Fibroblast of the conjunctiva (primary cell): ENCODE measurements at regions not wholly inside any gene's neighbourhood (a gene's known extent, or its start where the extent isn't known, plus 50 kb on each side); places are given as distances from the start of the nearest gene placed in this dataset.
"Not testable (repeated sequence)": the region's sequence is repeated elsewhere in the genome, so short reads cannot be mapped to it uniquely, and the experiment has no call there.

Experiments
- DNase-seq: peaks from one replicate; pipeline ENCODE4 v3.0.0-alpha.2; 2010; ENCODE audit warnings: low read depth

DNA sequence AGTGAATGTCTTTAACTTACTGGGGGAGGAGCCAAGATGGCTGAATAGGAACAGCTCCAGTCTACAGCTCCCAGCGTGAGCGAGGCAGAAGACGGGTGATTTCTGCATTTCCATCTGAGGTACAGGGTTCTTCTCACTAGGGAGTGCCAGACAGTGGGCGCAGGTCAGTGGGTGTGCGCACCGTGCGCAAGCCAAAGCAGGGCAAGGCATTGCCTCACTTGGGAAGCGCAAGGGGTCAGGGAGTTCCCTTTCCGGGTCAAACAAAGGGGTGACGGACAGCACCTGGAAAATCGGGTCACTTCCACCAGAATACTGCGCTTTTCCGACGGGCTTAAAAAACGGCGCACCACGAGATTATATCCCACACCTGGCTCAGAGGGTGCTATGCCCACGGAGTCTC lies 187.3 kb downstream of the CHIC2 start:
- not testable (repeated sequence) for DNase-seq

- no peak for DNase-seq
Observed at GRCh38 chr4:53866055-53866454, 198.3 kb downstream of the CHIC2 start.

DNA sequence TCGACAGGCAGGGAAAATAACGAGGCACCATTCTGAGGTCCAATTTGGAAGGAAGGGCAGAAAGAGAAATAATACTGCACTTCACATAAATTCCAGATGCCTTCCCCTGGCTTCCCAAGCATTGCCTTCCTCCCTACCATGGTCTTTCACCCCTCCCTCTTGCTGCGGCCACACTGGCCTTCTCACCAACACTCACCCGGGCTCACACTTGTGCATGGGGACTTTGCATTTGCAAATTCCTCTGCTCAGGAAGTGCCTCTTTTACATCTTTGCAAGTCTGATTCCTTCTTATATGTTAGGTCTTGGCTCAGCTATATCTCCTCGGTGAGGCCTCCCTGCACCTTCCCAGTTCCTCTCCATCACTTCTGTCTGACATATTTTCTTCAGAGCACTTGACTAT lies 199.4 kb downstream of the CHIC2 start:
- DNase-seq = no peak

DNA sequence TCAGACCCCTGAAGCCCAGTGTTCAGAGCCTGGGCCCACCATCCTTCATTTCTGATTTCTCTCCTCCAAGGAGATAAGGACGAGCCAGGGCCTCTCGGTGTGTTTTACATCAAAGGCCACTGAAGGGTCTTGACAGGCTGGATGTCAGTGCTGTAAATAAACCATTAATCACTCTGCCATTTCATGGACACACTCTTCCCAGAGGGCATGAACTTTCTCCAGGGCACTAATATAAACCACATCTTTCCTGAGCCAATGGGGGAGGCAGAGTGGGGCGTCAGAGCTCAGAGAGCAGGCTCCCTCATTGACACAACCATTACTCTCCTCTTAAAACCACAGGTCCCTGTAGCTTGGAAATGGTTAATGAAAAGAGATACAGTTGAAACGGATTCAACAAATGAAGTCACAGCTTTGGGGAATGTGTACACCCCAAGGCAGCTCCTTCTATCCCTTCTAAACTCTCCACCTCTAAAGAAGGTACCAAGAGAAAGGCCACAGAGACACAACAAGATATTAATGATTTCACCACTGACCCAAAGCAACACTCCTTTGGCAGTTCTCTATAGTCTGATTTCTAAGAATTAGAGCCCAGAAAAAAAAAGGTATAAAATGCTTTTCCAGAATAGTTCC lies 200.6 kb downstream of the CHIC2 start:
- no peak for DNase-seq

- peak; percentile 58 for DNase-seq
Observed at GRCh38 chr4:53863158-53863557, 201.2 kb downstream of the CHIC2 start.

DNA sequence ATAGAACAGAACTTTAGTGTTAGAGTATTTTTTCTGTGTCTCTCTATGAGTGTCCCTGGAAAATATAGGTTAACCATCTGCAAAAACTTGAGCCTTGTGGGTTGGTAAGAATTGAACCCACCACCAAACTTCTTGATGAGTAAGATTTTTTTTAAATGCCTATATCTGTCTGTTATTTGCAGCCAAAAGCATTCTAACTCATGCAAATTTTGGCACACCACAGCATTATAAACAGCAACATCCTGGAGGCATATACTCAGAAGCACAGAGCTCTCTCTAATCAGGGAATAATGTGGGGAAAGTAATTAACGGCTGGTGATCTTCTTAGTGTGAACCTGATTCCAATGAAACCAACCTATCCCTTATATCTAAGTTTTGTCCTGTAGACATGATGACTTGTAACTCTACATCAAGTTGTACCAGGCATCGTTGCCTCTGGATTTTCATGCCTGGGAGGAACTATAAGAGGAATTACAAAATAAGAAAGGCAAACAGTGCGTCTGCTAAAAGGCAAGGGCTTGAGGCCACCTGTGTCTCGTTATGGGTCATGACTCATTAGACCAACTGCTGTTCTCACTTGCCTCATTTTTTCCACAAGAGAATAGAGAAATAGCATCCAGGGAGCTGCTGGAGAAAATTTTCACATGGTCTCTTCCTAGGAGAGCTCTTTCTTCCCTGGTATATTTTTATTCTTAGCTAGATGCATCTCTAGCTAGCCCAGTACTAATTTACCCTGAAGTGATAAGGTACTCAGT lies 202.4 kb downstream of the CHIC2 start:
- peak; percentile 93 for DNase-seq

- no peak for DNase-seq
Observed at GRCh38 chr4:53859305-53859704, 205.1 kb downstream of the CHIC2 start.

DNA sequence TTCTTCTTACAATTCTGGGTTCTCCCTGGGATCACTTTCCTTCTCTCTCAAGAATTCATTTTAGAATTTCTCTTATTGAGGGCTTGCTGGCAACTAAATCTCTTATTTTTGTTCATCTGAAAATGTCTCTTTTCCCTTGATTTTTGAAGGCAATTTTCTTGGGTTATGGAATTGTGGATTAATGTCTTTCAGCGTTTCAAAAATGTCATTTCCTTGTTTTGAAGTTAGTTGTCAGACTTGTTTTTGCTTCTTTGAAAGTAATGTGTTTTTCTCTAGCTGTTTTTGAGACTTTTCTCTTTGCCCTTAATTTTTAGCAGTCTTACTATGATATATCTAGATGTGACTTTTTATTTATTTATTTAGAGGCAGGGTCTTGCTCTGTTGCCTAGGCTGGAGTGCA lies 205.7 kb downstream of the CHIC2 start:
- no peak for DNase-seq

GRCh38 chr4:53855581-53856250 lies 208.7 kb downstream of the CHIC2 start:
- no peak for DNase-seq

- no peak for DNase-seq
Observed at GRCh38 chr4:53854991-53855568, 209.3 kb downstream of the CHIC2 start.

DNA sequence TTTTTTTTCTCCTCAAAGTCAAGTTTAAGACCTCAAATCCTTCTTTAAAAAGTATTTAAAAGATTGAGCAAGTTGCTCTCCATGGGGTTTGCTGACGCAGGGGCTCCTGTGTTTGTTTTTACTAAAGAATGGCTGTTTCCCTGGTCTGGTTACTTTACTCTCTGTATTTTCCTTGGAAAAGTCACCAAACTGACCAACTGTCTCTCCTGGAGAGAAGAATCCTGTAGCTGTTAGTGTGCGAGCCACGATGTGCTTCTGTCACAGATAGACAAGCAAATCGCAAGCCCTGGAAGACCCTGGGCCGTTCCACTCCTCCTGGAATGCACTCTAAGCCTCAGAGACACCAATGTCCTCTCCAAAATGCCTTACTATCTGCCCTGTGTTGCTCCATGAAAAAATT lies 212.1 kb downstream of the CHIC2 start:
- peak; percentile 36 for DNase-seq

DNA sequence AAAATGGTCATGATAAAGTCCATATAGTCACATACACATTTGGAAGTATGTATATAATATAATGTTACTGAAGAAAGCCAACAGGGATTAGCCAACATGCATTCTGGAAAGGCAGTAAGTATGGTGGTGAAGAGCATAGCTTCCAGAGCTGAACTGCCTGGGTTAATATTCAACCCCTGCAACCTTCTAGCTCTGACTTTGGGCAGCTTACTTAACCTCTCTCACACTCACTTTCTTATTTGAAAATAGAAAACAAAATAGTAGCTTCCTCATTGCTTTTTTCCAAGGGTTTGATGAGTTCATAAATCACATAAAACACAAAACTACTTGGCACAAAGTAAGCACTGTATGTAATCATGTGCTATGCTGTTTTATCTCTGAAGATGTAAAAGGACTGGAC lies 216.4 kb downstream of the CHIC2 start:
- no peak for DNase-seq

DNA sequence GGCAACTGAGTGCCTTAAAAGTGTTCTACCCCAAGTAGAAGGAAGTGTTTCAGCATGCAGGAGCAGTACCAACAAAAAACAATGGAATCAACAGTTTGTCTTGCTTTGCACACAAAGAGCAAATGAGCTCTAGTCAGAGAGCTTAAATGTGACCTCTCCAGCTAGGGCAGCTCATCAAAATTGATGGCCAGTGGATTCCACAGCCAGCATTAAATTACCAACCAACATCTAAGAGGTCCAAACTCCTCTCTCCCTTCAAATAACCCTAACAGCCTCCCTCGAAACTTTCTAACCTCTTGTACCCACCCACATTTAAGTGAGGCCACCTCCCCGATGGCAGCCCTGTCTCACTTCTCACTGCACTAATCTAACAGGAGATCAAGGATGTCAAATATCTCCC lies 219.9 kb downstream of the CHIC2 start:
- DNase-seq = no peak

DNA sequence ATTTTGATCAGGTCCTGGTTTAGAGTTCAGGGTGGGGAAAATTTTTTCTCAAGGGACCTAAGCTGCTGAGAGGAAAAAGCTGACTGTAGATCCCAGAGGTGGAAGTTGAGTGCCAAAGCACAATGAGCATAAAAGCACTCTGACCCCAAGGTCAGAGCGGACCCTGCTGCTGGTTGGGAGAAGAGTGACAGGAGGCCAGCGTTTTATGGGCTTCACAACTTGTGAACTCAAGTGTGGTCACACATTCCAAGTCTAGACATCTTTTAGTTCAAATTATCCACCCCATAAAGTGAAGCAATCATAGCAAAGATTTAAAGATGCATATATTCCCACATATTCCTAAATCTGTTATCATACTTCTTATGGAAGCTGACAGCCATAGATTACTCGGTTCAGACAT lies 220.3 kb downstream of the CHIC2 start:
- no peak for DNase-seq

GRCh38 chr4:53841711-53842110 lies 222.7 kb downstream of the CHIC2 start:
- no peak for DNase-seq

DNA sequence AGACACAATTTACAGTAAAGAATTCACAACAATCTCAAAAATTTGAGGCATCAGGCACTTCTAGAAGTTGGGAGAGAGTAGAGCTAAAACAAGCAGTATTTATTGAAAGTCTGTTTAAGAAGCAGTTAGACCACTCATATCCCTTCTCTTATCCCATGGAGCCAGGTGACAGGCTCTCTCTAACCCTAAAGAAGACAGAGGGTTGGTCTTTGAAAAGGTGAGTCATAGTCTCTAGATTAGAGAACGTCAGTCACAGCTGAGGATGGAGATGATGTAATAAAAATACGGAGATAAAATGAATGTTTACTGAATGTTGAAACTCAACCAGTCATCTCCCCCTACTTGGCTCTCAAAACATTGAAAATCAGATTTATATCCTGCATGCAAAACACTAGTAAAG lies 223.8 kb downstream of the CHIC2 start:
- DNase-seq = no peak

DNA sequence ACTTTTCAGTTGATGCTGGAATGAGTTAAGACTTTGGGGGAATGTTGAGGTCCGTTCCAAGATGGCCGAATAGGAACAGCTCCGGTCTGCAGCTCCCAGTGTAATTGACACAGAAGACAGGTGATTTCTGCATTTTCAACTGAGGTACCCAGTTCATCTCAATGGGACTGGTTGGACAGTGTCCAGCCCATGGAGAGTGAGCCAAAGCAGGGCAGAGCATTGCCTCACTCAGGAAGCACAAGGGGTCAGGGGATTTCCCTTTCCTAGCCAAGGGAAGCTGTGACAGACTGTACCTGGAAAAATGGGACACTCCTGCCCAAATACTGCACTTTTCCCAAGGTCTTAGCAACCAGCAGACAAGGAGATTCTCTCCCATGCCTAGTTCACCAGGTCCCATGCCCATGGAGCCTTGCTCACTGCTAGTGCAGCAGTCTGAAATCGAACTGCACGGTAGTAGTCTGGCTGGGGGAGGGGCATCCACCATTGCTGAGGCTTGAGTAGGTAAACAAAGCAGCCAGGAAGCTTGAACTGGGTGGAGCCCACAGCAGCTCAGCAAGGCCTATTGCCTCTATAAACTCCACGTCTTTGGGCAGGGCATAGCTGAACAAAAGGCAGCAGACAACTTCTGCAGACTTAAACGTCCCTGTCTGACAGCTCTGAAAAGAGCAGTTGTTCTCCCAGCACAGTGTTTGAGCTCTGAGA lies 231.0 kb downstream of the CHIC2 start:
- DNase-seq = not testable (repeated sequence)

- DNase-seq = no peak
Observed at GRCh38 chr4:53832549-53832948, 231.9 kb downstream of the CHIC2 start.

DNA sequence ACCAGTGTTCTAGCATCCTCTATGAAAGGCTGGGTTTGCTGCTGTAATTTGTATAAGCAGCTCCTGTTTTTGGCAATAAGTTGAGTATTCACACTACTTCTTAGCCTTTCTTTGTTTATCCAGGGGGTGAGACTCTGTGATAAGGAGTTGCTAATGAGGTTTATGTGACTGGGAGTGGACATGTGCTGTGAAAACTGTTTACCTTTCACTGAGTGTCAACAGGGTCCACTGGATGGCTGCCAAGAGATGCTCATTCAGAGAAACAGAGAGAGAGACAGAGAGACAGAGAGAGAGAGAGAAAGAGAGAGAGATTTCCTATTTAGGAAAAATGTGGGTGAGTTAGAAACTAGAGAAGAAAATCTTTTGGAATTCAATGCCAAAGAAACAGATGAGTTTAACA lies 233.9 kb downstream of the CHIC2 start:
- no peak for DNase-seq

- no peak for DNase-seq
Observed at GRCh38 chr4:53821179-53821851, 230.0 kb upstream of the LNX1 start.

GRCh38 chr4:53818104-53818503 lies 226.8 kb upstream of the LNX1 start:
- DNase-seq = no peak

DNA sequence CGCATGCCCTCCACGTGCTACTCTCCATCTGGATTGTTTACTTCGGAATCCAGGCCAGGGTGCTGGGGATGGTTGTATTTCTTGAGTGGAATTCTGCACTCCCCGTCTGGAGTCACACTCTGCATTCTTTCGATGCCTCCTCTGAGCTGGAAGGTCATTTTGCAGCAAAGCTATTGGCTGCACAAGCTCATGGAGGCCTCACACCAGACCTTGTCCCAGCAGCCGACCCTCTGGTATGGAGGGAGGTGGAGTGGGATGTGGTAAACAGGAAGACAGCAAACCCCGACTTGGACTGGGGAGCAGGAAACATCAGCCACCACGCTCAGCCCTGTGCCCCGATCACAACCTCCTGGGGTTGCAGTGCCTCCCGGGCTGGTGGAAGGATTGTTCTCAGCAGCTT lies 225.3 kb upstream of the LNX1 start:
- DNase-seq = no peak
